NCI-H146 treated with DMSO at 0.1 percent for 48 hours (cell line): ENCODE measurements at regions not wholly inside any gene's neighbourhood (a gene's known extent, or its start where the extent isn't known, plus 50 kb on each side); places are given as distances from the start of the nearest gene placed in this dataset.

ENCODE experiments used
- DNase-seq: peaks from one replicate; lab custom pipeline; 2025; ENCODE audit not compliant: unreplicated experiment; lab: John Stamatoyannopoulos, UW

GRCh38 chr13:97057176-97057575, 62.9 kb upstream of the OXGR1 start:
- no peak for DNase-seq

GRCh38 chr13:97058391-97058790, 64.1 kb upstream of the OXGR1 start:
- no peak for DNase-seq

- no peak for DNase-seq
Measured at GRCh38 chr13:97058926-97059325, 64.7 kb upstream of the OXGR1 start.

GRCh38 chr13:97067017-97067895, 73.0 kb upstream of the OXGR1 start:
- no peak for DNase-seq

- peak; percentile 88 for DNase-seq
Measured at GRCh38 chr13:97068151-97068550, 73.9 kb upstream of the OXGR1 start.

- DNase-seq: no peak
Measured at GRCh38 chr13:97069050-97069815, 75.0 kb upstream of the OXGR1 start.

- no peak for DNase-seq
Measured at GRCh38 chr13:97072297-97072696, 78.0 kb upstream of the OXGR1 start.

GRCh38 chr13:97074618-97075017, 80.3 kb upstream of the OXGR1 start:
- no peak for DNase-seq

GRCh38 chr13:97076898-97077297, 82.6 kb upstream of the OXGR1 start:
- DNase-seq: no peak

- no peak for DNase-seq
Measured at GRCh38 chr13:97077341-97077740, 83.1 kb upstream of the OXGR1 start.

- no peak for DNase-seq
Measured at GRCh38 chr13:97079726-97080125, 85.5 kb upstream of the OXGR1 start.

GRCh38 chr13:97082461-97083207, 88.4 kb upstream of the OXGR1 start:
- DNase-seq: no peak

- no peak for DNase-seq
Measured at GRCh38 chr13:97091196-97091595, 96.9 kb upstream of the OXGR1 start.

GRCh38 chr13:97100821-97101220, 106.5 kb upstream of the OXGR1 start:
- no peak for DNase-seq

GRCh38 chr13:97101912-97102708, 107.8 kb upstream of the OXGR1 start:
- no peak for DNase-seq

- DNase-seq: no peak
Measured at GRCh38 chr13:97106323-97106722, 112.0 kb upstream of the OXGR1 start.

- DNase-seq: no peak
Measured at GRCh38 chr13:97107815-97108529, 113.7 kb upstream of the OXGR1 start.

- no peak for DNase-seq
Measured at GRCh38 chr13:97108530-97108900, 113.6 kb upstream of the MBNL2 start.

- DNase-seq: no peak
Measured at GRCh38 chr13:97109256-97109655, 112.9 kb upstream of the MBNL2 start.

- DNase-seq: peak; percentile 31
Measured at GRCh38 chr13:97109841-97110492, 112.2 kb upstream of the MBNL2 start.
